ENCODE measurements at regions not wholly inside any gene's neighbourhood (a gene's known extent, or its start where the extent isn't known, plus 50 kb on each side); places are given as distances from the start of the nearest gene placed in this dataset.

- no peak for DNase-seq (ENCODE audit: low read depth)
Observed at GRCh38 chr5:54646356-54647101, 129.0 kb downstream of the SNX18 start.

- DNase-seq (ENCODE audit: low read depth), result no peak
Observed at GRCh38 chr5:54645882-54646355, 128.4 kb downstream of the SNX18 start.

GRCh38 chr5:54644226-54644625 is 126.7 kb downstream of the SNX18 start:
- no peak for DNase-seq (ENCODE audit: low read depth)

GRCh38 chr5:54643685-54644106 is 126.1 kb downstream of the SNX18 start:
- DNase-seq (ENCODE audit: low read depth), result peak; percentile 84

GRCh38 chr5:54639621-54640020 is 122.1 kb downstream of the SNX18 start:
- no peak for DNase-seq (ENCODE audit: low read depth)

- no peak for DNase-seq (ENCODE audit: low read depth)
Observed at GRCh38 chr5:54638106-54638505, 120.5 kb downstream of the SNX18 start.

- no peak for DNase-seq (ENCODE audit: low read depth)
Observed at GRCh38 chr5:54637654-54638053, 120.1 kb downstream of the SNX18 start.

- no peak for DNase-seq (ENCODE audit: low read depth)
Observed at GRCh38 chr5:54634089-54634488, 116.5 kb downstream of the SNX18 start.

- DNase-seq (ENCODE audit: low read depth), result no peak
Observed at GRCh38 chr5:54632131-54632701, 114.7 kb downstream of the SNX18 start.

- DNase-seq (ENCODE audit: low read depth), result peak; percentile 62
Observed at GRCh38 chr5:54630738-54631359, 113.3 kb downstream of the SNX18 start.

- DNase-seq (ENCODE audit: low read depth), result no peak
Observed at GRCh38 chr5:54629115-54629514, 111.6 kb downstream of the SNX18 start.

GRCh38 chr5:54628050-54628449 is 110.5 kb downstream of the SNX18 start:
- DNase-seq (ENCODE audit: low read depth), result no peak

GRCh38 chr5:54626407-54626806 is 108.8 kb downstream of the SNX18 start:
- DNase-seq (ENCODE audit: low read depth), result no peak

GRCh38 chr5:54624805-54625568 is 107.4 kb downstream of the SNX18 start:
- DNase-seq (ENCODE audit: low read depth), result no peak

GRCh38 chr5:54621709-54622108 is 104.2 kb downstream of the SNX18 start:
- no peak for DNase-seq (ENCODE audit: low read depth)

GRCh38 chr5:54621048-54621447 is 103.5 kb downstream of the SNX18 start:
- no peak for DNase-seq (ENCODE audit: low read depth)

- no peak for DNase-seq (ENCODE audit: low read depth)
Observed at GRCh38 chr5:54620141-54620933, 102.8 kb downstream of the SNX18 start.

GRCh38 chr5:54619731-54620130 is 102.2 kb downstream of the SNX18 start:
- no peak for DNase-seq (ENCODE audit: low read depth)

- DNase-seq (ENCODE audit: low read depth), result no peak
Observed at GRCh38 chr5:54616518-54617220, 99.1 kb downstream of the SNX18 start.

GRCh38 chr5:54616031-54616430 is 98.5 kb downstream of the SNX18 start:
- DNase-seq (ENCODE audit: low read depth), result peak; percentile 80

- DNase-seq (ENCODE audit: low read depth), result no peak
Observed at GRCh38 chr5:54615381-54615780, 97.8 kb downstream of the SNX18 start.
